SK-N-MC (cell line): ENCODE measurements at regions not wholly inside any gene's neighbourhood (a gene's known extent, or its start where the extent isn't known, plus 50 kb on each side); places are given as distances from the start of the nearest gene placed in this dataset.
"Not testable (repeated sequence)": the region's sequence is repeated elsewhere in the genome, so short reads cannot be mapped to it uniquely, and the experiment has no call there.

ENCODE experiments used
- DNase-seq: peaks from one replicate; pipeline ENCODE4 v3.0.0-alpha.2; 2011; ENCODE audit warnings: low read depth, low spot score
- H3K27ac ChIP-seq: fragments of 200-600 bp; sonication (generic); 2 replicates; pipeline ENCODE4 v1.5.1; 2016; ENCODE audit warnings: mixed run types
- H3K36me3 ChIP-seq: fragments of 200-600 bp; sonication (generic); 2 replicates; pipeline ENCODE4 v1.6.1; 2017; ENCODE audit warnings: antibody characterized with exemption, low read length, mixed read lengths; ENCODE audit not compliant: insufficient read depth
- H3K4me3 ChIP-seq: fragments of 200-600 bp; sonication (generic); 2 replicates; pipeline ENCODE4 v1.5.1; 2016
- H3K9ac ChIP-seq: fragments of 200-600 bp; sonication (generic); 2 replicates; pipeline ENCODE4 v1.8.0; 2017; ENCODE audit warnings: mixed run types, mixed read lengths; ENCODE audit not compliant: insufficient read length
- H3K9me3 ChIP-seq: fragments of 200-600 bp; sonication (generic); 2 replicates; pipeline ENCODE4 v1.6.1; 2017; ENCODE audit warnings: low read depth, mild to moderate bottlenecking, antibody characterized with exemption, low read length, moderate library complexity, mixed read lengths
- EZH2 ChIP-seq: fragments of 200-600 bp; sonication (generic); IDR thresholded peaks from one replicate; pipeline ENCODE4 v1.6.1; 2017; ENCODE audit warnings: antibody characterized with exemption
- FOXP2 ChIP-seq: optimal IDR thresholded peaks from 2 replicates; pipeline ENCODE3; 2011; ENCODE audit warnings: mild to moderate bottlenecking, moderate library complexity; ENCODE audit not compliant: insufficient read depth; ENCODE audit errors: extremely low read length, control extremely low read depth
- POLR2AphosphoS5 ChIP-seq: IDR thresholded peaks from 2 replicates; pipeline ENCODE4 v1.6.1; 2012; ENCODE audit warnings: mild to moderate bottlenecking, low read depth, low read length, borderline replicate concordance

DNA sequence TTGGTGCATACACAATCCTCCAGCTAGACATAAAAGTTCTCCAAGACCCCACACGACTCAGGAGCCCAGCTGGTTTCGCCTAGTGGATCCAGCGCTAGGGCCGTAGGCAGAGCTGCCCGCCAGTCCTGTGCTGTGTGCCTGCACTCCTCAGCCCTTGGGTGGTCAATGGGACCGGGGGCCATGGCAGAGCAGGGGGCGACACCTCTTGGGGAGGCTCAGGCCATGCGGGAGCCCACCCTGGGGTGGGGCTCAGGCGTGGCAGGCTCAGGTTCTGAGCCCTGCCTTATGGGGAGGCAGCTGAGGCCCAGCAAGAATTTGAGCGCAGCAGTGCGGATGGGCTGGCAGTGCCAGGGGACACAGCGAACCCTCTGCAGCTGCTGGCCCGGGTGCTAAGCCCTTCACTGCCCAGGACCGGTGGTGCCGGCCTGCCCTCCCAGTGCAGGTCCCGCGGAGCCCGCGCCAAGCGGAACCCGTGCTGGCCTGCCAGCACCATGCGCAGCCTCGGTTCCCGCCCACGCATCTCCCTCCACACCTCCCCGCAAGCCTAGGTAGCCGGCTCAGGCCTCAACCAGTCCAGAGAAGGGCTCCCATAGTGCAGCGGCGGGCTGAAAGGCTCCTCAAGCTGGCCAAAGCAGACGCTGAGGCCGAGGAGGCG, 1566.6 kb upstream of the SLC39A10 start:
- no peaks in the 10 kb centered on the region for H3K9me3 ChIP-seq
- DNase-seq, result no peak
- TF ChIP-seq FOXP2, result no peak
- no peak for TF ChIP-seq POLR2AphosphoS5
- no peak overlapping the region for H3K27ac ChIP-seq
- H3K9ac ChIP-seq, result no peak overlapping the region
- H3K36me3 ChIP-seq, result no peaks in the 10 kb centered on the region
- no peak overlapping the region for H3K4me3 ChIP-seq

- Histone ChIP-seq H3K36me3 (no peaks in the 10 kb centered on the region), H3K9ac (no peak overlapping the region), H3K9me3 (no peaks in the 10 kb centered on the region), H3K27ac (peak overlapping the region; percentile 4; the same call in 1 of the 2 replicates), H3K4me3 (no peak overlapping the region; the same call in 1 of the 2 replicates)
- DNase-seq, result no peak
- TF ChIP-seq POLR2AphosphoS5 (no peak), EZH2 (no peak), FOXP2 (no peak)
Measured at GRCh38 chr2:194087089-194087958, 1569.7 kb upstream of the SLC39A10 start.

- H3K27ac ChIP-seq, result no peak overlapping the region
- TF ChIP-seq EZH2 (no peak), POLR2AphosphoS5 (no peak), FOXP2 (no peak)
- no peak overlapping the region for H3K4me3 ChIP-seq
- DNase-seq, result no peak
- H3K9me3 ChIP-seq, result no peaks in the 10 kb centered on the region
- no peaks in the 10 kb centered on the region for H3K36me3 ChIP-seq
- H3K9ac ChIP-seq, result no peak overlapping the region
Measured at GRCh38 chr2:194086129-194086528, 1570.9 kb upstream of the SLC39A10 start.

DNA sequence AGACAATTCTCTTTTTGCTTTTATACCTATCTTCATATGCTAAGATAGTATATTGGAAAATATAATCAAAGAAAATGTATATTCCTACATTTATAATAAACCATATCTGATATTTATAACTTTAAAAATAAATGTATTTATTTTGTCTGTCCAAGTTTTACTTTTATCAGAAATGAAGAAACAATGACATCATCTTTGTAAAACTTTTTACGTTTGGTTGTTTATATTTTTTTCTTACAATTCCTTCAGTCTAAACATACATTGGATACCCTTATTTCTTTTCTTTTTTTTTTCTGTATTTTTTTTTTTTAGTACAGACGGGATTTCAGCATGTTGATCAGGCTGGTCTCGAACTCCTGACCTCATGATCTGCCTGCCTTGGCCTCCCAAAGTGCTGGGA, 1577.0 kb upstream of the SLC39A10 start:
- Histone ChIP-seq H3K4me3 (no peak overlapping the region), H3K36me3 (no peaks in the 10 kb centered on the region), H3K9me3 (no peaks in the 10 kb centered on the region), H3K27ac (no peak overlapping the region), H3K9ac (no peak overlapping the region)
- no peak for TF ChIP-seq EZH2
- no peak for TF ChIP-seq POLR2AphosphoS5
- TF ChIP-seq FOXP2, result no peak
- DNase-seq, result no peak

DNA sequence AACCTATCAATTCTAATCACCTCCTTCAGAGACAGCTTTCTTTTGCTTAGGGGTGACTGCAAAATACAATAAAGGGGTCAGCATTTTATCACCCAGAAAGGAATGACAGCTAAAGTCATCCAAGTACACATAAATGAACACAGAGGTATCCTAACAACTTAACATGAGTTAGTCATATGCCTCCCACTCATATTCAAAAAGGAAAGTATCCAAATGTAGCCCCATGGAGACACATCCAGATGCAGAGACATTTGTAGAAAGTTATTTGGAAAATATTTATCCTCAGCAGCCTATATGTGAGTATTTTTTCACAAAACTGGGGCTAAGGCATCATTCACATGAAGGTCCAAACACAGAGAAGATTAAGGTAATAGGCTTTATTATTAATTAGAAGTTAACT, 1579.7 kb upstream of the SLC39A10 start:
- Histone ChIP-seq H3K36me3 (no peaks in the 10 kb centered on the region), H3K27ac (no peak overlapping the region), H3K9ac (no peak overlapping the region), H3K9me3 (no peaks in the 10 kb centered on the region), H3K4me3 (no peak overlapping the region)
- TF ChIP-seq FOXP2, result no peak
- no peak for TF ChIP-seq POLR2AphosphoS5
- TF ChIP-seq EZH2, result no peak
- no peak for DNase-seq

DNA sequence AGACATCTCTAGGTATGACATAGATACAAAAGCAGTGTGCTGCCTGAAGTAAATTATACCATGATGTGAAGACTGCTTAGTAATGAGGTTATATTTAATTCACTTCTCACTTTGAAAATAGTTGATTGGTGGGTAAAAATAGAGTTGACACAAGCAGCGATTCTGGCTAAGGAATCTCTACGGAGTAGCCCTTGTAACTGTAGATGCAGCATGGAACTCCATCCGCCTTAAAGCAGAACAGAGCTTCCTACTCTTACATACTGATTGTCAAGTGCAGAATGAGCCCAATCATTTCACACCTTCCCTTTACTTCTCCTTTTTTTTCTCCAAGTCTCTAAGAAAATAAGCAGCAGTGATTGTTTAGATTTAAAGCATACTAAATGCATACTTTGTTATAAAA, 1594.6 kb upstream of the SLC39A10 start:
- DNase-seq, result no peak
- H3K4me3 ChIP-seq, result no peak overlapping the region
- H3K9me3 ChIP-seq, result no peaks in the 10 kb centered on the region
- no peak overlapping the region for H3K27ac ChIP-seq
- no peak overlapping the region for H3K9ac ChIP-seq
- no peaks in the 10 kb centered on the region for H3K36me3 ChIP-seq
- TF ChIP-seq FOXP2 (no peak), POLR2AphosphoS5 (no peak), EZH2 (no peak)

DNA sequence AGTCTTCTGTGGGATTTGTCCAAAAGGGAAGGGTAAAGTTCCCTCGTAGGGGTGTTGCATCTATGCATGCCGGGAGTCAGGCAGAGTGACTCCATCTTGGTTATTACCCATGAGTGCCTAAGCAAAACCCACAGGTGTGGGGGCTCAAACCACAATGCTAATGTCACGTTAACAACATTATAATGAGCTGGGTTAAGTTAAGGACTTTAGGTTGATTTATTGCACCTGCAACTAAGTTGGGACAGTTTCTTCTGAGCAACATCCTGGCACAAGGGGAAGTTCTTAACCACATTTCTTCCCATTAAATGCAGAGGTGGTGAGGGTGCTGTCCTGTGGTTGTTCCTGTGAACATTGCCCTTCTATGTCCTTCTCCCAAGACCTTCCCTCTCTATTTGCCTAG, 1596.8 kb upstream of the SLC39A10 start:
- H3K4me3 ChIP-seq, result no peak overlapping the region
- no peak for DNase-seq
- H3K27ac ChIP-seq, result no peak overlapping the region
- no peaks in the 10 kb centered on the region for H3K9me3 ChIP-seq
- H3K36me3 ChIP-seq, result no peaks in the 10 kb centered on the region
- no peak overlapping the region for H3K9ac ChIP-seq
- no peak for TF ChIP-seq FOXP2
- no peak for TF ChIP-seq POLR2AphosphoS5
- TF ChIP-seq EZH2, result no peak

DNA sequence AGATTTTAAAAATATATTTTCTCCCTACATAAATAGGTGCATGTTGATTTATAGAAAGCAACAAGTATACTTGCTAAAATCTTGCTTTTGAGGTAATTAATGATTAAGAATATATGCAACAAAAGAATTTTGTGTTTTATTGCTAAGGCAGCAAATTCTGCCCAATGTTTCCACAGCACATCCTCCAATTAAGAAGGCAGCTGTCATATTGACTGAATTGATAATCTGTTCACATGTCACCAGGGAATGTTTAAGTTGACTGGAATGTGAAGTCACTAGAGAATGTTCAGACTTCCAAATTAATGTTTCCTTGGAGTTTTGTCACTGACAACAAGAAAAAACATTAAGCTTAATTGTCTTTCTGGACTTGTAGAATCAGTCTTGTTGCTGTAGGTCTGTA, 1602.7 kb upstream of the SLC39A10 start:
- no peak overlapping the region for H3K4me3 ChIP-seq
- no peak for DNase-seq
- H3K36me3 ChIP-seq, result no peaks in the 10 kb centered on the region
- H3K9ac ChIP-seq, result no peak overlapping the region
- no peak overlapping the region for H3K27ac ChIP-seq
- H3K9me3 ChIP-seq, result no peaks in the 10 kb centered on the region
- no peak for TF ChIP-seq FOXP2
- TF ChIP-seq POLR2AphosphoS5, result no peak
- TF ChIP-seq EZH2, result no peak

DNA sequence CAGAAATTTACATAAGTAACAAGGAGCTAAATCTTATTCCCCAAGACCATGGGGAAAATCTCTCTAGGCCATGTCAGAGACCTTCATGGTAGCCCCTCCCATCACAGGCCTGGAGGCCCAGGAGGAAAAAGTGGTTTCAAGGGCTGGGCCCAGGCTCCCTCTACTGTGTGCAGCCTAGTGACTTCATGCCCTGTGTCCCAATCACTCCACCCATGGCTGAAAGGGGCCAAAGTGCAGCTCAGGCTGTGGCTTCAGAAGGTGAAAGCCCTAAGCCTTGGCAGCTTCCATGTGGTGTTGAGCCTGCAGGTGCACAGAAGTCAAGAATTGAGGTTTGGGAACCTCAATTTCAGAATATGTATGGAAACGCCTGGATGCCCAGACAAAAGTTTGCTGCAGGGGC, 1612.7 kb upstream of the SLC39A10 start:
- TF ChIP-seq FOXP2 (no peak), POLR2AphosphoS5 (no peak), EZH2 (no peak)
- Histone ChIP-seq H3K36me3 (no peaks in the 10 kb centered on the region), H3K27ac (no peak overlapping the region), H3K9ac (no peak overlapping the region), H3K4me3 (no peak overlapping the region), H3K9me3 (no peaks in the 10 kb centered on the region)
- DNase-seq, result no peak

DNA sequence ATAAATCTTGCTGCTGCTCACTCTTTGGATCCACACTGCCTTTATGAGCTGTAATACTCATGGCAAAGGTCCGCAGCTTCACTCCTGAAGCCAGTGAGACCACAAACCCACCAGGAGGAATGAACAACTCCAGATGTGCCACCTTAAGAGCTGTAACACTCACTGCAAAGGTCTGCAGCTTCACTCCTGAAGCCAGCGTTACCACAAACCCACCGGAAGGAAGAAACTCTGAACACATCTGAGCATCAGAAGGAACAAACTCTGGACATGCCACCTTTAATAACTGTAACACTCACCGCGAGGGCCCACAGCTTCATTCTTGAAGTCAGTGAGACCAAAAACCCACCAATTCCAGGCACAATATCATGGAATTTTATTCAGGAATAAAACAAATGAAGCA, 1635.9 kb upstream of the SLC39A10 start:
- H3K9ac ChIP-seq, H3K9me3 ChIP-seq, H3K4me3 ChIP-seq: not testable (repeated sequence)

More for the DNA sequence above, 1635.9 kb upstream of the SLC39A10 start:
- DNase-seq, H3K36me3 ChIP-seq, H3K27ac ChIP-seq: not testable (repeated sequence)
